Pons (tissue), 1 donor: ENCODE measurements at regions not wholly inside any gene's neighbourhood (a gene's known extent, or its start where the extent isn't known, plus 50 kb on each side); places are given as distances from the start of the nearest gene placed in this dataset.
"Not testable (repeated sequence)": the region's sequence is repeated elsewhere in the genome, so short reads cannot be mapped to it uniquely, and the experiment has no call there.

Experiments used
- DNase-seq: peaks from one replicate; pipeline ENCODE4 v3.0.0-alpha.2; 2016; ENCODE audit warnings: low spot score

DNA sequence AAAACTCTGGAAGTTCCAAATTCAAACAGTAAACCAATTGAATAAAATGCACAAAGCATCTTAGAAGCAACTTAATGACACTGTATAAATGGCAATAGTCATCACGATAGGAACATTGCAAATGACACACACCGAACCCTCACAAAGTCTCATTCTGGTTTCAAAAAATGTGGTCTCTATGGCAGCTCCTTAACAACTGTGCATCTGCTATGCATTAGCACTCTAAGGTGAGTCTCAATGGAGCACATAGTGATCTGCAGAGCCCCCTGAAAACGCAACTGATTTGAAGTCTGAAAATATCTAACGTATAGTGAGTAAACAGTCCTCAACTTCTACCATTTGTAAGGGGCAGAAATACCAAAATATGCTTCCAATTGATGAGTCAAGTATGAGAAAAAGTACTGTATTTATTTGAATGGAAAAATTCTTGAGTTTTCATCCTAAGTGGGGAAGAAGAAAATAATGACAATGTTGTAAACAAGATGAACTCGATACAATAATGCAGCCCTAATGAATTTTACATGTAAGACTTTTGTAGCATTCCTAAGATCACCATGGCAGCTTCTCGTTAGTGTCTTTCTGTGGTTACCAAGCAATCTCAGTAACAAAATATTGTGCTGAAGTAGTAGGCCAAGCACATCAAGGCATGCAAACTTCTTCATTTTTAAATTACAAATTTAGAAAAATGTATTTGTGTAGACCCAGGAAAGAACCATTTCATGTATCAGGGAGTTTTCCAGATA lies 517.5 kb upstream of the FAM174A start:
- no peak for DNase-seq

- DNase-seq, result not testable (repeated sequence)
These were observed 521.9 kb upstream of the FAM174A start for GRCh38 chr5:100013305-100013704.

GRCh38 chr5:100011160-100011559 lies 524.0 kb upstream of the FAM174A start:
- DNase-seq, result not testable (repeated sequence)

DNA sequence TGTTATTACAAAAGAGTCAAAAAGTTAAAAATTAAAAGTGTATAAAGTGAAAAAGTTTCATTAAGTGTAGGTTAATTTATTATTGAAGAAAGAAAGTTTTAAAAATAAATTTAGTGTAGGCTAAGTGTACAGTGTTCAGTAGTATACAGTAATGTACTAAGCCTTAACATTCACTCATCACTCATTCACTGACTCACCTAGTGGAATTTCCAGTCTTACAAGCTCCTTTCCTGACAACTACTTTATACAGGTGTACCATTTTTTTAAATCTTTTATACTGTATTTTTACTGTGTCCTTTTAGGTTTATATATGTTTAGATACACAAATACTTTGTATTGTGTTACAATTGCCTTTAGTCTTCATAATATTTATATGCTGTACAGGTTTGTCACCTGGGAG lies 530.2 kb upstream of the FAM174A start:
- no peak for DNase-seq

GRCh38 chr5:99998319-99998718 lies 536.9 kb upstream of the FAM174A start:
- DNase-seq, result no peak

DNA sequence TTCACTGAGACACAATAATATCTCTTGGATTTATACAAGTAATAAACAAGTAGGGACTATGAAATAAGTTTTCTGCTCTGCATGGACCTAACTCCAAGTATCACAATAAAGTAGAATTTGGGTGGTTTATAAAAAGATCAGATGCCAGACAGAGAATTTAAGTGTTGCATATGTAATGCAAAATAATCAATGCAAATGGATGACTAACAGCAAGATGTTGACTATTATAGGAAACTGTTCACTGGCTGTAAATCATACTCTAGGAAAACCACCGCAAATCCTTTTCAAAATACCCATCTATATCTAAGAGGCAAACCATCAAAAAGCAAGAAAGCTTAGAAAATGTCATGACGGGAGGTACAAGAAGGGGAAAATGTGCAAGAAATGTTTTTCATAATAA lies 539.8 kb upstream of the FAM174A start:
- no peak for DNase-seq

- no peak for DNase-seq
These were observed 561.4 kb upstream of the FAM174A start for GRCh38 chr5:99973779-99974178.

GRCh38 chr5:99955962-99956361 lies 579.2 kb upstream of the FAM174A start:
- no peak for DNase-seq

DNA sequence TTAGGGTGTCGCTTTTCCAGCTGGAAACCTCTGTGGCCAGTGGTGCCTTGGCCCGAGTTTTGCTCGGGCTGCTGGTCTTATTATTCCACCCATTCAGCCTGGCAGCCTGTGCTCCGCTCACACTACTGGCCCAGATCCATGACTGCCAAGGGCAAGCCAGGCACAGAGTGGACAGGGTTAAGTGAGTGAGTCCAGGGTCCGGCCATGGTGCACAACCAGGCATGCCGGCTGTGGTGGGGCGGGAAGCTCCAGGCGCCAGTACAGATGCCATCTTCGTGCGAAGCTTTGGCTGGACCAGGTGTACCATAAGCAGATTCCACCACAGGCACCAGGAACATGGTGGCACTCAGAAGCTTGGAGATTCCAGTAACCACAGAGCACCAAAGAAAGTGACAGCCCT lies 580.2 kb upstream of the FAM174A start:
- DNase-seq, result no peak

GRCh38 chr5:99949969-99950524 lies 585.1 kb upstream of the FAM174A start:
- DNase-seq, result no peak

DNA sequence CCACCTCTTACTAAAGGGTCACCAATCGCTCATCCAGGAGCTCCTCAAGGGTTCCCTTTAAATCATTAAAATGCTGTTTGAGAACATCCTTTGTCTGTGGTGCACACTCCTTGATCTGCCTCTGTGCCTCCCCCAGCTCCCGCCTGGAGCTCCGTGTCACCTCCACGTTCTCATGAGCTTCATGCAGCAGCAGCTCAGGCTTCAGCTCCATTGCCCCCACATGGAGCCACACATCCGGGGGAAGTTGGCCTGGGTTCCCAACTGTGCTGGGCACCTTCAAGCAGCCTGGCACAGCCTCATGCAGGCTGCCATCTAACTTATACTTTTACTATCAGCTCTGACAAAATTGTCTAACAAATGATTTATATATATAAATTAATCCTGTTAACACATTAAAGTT lies 585.8 kb upstream of the FAM174A start:
- DNase-seq, result no peak

GRCh38 chr5:99948850-99949249 lies 586.3 kb upstream of the FAM174A start:
- DNase-seq, result no peak

DNA sequence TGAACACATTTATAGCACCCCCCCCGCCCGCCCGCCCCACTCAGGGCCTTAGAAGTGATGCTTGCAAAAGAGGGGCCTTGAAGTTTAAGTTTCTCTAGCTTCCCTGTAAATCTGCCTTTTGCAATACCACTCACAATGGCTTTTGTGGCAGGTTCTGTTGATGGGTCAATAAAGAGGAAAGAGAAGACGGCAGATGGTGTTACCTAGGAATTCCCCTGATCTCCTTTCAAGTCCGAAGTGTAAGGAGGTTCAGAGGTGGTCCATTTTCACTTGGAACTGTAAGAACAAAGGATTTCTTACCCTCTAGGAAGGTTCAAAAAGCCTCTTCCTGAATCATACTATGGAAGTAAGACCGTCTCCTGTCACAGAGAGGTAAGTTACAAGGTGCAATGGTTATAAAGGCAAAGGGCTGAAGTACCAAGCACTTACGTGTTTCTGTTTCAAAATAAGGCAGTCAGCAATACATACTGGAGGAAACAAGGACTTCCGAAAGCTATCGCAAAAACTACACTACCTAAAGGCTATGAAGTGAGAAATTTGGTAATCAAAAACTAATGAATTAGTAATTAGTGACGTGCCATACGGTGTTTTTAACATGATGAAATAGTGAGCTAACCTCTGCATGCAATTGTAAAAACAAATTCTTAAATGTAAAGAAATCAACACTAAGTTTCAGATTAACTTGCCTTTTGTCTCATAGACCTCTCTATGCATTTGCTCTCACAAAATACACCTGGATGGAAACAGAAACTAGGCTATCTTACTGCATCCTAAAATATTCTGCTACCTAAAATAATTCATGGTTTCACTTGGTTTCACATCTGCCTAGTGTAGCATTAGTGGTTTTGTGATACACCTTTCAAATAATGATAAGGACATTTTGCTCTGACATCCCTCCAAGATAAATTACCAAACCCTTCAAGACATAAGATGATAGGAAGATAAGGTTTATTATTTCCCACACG lies 589.4 kb upstream of the FAM174A start:
- no peak for DNase-seq

- DNase-seq, result no peak
These were observed 594.6 kb upstream of the FAM174A start for GRCh38 chr5:99940540-99940939.

DNA sequence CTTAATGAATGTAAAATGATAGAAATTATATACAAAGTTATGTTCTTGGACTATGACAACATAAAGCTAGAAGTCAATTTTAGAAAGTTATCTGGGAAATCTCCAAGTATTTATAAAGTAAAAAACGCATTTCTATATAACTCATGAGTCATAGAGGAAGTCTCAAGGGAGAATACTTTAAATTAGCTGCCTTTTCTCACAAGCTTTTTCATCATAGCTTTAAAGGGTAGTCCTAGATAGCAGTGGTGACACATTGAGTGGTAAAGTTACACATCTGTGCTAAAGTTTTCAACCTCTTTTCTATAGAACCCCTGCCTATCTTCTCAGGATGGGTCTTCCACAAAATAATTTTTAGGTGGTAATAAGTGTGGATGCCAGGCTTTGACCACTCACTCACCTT lies 598.3 kb upstream of the FAM174A start:
- DNase-seq, result no peak

- no peak for DNase-seq
These were observed 605.4 kb upstream of the FAM174A start for GRCh38 chr5:99929806-99930135.

DNA sequence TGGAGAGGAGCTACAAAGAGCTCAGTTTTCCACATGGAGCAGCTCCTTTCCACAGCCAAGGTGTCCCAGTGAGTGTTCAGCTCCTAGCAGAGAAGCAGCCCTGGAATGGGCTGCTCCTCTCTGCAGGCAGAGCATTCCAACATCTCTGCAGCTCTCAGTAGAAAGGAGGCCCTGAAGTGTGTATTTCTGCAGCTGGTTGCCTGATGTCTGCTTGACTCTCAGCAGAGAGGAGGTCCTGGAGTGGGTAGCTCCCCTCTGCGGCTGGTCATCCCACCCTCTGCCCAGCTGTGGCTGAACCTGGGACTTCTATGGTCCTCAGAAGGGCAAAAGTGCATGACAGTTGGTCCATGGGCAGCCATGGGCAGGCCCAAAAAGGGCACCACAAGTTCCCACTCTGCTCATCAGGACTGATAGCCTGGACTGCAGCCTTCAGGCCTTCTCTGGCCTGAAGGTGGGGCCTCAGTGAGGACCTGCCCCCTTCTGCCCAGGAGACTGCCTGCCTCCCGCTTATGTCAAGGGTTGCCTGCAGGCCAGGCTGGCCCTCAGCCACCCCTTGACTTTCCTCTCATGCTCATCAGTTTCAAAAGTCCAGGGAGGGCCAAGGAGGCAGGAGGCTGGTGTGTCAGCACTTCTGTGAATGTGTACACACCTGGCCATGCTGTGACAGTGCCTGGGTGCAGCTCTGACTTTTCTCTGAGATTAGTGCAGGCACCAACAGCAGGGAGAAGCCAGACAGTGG lies 605.9 kb upstream of the FAM174A start:
- DNase-seq, result no peak

DNA sequence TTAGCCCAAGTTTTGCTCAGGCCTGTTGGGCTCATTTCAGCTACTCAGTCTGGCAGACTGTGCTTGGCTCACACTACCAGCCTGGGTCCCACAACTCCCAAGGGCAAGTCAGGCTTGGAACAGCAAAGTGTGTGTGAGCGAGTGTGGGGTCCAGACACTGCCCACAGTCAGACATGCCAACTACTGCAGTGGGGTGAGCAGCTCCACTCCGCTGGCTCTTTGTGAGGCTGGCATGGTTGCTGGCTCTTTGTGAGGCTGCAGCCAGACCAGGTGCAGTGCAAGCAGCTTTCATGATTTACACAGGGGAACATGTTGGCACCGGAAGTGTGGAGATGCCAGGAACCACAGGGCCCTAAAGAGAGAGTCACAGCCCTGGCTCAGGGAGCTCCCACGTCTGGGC lies 606.7 kb upstream of the FAM174A start:
- no peak for DNase-seq

DNA sequence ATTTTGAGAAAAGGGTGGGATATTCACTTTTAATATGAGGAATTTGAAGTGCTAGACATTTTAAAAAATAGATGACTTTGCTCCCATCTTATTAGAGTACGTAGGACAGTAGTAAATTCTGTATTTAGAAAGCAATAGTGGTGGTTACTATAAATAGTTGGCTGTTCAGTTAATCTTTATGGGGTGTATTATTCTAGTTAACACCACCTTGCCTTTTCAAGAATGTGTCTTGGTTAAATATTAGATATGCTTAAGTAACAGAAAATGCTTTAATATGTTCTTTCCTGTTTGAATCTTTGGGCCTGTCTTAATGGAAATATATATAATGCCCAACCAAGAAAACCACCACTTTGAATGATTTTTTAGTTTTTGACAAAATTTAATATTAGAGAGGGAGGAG lies 608.7 kb upstream of the FAM174A start:
- DNase-seq, result no peak

DNA sequence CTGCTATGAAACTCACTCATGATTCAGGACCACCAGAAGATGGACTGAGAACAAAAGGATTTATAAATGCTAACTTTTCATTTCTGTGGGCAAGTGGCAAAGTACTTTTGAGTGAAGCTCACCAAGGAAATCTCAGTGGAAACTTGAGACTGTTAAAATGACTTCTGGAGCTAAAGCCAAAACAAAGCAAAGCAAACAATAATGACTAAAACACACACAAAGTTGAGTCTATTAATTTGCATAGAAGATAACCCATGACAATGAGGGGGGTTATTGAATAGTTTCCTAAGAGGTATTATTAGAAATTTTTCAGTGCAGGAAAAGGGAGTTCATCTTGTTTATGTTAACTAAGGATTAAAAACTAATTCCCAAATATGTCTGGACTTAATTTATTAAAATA lies 612.8 kb upstream of the FAM174A start:
- DNase-seq, result no peak

- DNase-seq, result no peak
These were observed 623.2 kb upstream of the FAM174A start for GRCh38 chr5:99911971-99912370.

DNA sequence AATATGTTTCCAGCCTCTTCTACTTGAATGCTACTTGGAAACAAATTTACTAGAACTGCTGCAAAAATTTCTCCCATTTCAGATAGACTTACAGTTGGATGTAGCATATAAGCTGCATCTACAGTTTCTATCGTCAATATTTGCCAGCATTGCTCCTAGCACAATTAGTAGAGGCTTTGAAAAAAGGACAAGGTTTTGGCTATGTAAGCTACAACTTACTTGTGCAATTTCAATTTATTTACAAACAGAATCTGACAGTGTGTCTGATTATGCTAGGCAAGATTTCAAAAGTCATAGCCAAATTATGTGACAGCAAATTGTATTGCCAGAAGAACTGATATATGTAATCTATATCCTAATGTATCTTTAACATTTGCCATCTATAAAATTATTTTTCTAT lies 628.4 kb upstream of the FAM174A start:
- no peak for DNase-seq
